Mesothelial cell of epicardium (in vitro differentiated cells): ENCODE measurements at regions not wholly inside any gene's neighbourhood (a gene's known extent, or its start where the extent isn't known, plus 50 kb on each side); places are given as distances from the start of the nearest gene placed in this dataset.

ENCODE experiments used
- DNase-seq, 2 experiments: peaks; one replicate each; pipeline ENCODE4 v3.0.0; 2021; ENCODE audit warnings: low spot score in 2 of 2; ENCODE audit not compliant: unreplicated experiment in 2 of 2
- H3K27ac Mint-ChIP-seq: 2 replicates; pipeline ENCODE4 v1.8.0; 2021; ENCODE audit warnings: mixed read lengths
- H3K27me3 Mint-ChIP-seq: 2 replicates; pipeline ENCODE4 v1.8.0; 2021; ENCODE audit warnings: low read depth, mixed read lengths
- H3K36me3 Mint-ChIP-seq: 2 replicates; pipeline ENCODE4 v1.8.0; 2021; ENCODE audit warnings: mixed read lengths
- H3K4me1 Mint-ChIP-seq: 2 replicates; pipeline ENCODE4 v1.8.0; 2021; ENCODE audit warnings: mixed read lengths
- H3K4me3 Mint-ChIP-seq: 2 replicates; pipeline ENCODE4 v1.8.0; 2021; ENCODE audit warnings: mild to moderate bottlenecking, moderate library complexity, mixed read lengths
- H3K9me3 Mint-ChIP-seq: 2 replicates; pipeline ENCODE4 v1.8.0; 2021; ENCODE audit warnings: mixed read lengths
- CTCF ChIP-seq: fragments of 200-600 bp; sonication (generic); IDR thresholded peaks from one replicate; pipeline ENCODE4 v1.5.0; 2021; ENCODE audit warnings: antibody characterized with exemption; ENCODE audit not compliant: unreplicated experiment

GRCh38 chr5:52685566-52685965, 102.2 kb upstream of the ITGA1 start:
- H3K9me3 Mint-ChIP-seq = peaks cover 8% of the 10 kb centered on the region
- H3K4me3 Mint-ChIP-seq = no peak overlapping the region
- TF ChIP-seq CTCF = no peak
- peaks cover 6% of the 10 kb centered on the region for H3K4me1 Mint-ChIP-seq
- no peak overlapping the region for H3K27ac Mint-ChIP-seq
- no peaks in the 10 kb centered on the region for H3K36me3 Mint-ChIP-seq
- no peak for DNase-seq
- H3K27me3 Mint-ChIP-seq = no peaks in the 10 kb centered on the region

- H3K9me3 Mint-ChIP-seq = peaks cover 5% of the 10 kb centered on the region
- no peaks in the 10 kb centered on the region for H3K36me3 Mint-ChIP-seq
- H3K4me1 Mint-ChIP-seq = peaks cover 10% of the 10 kb centered on the region
- H3K27me3 Mint-ChIP-seq = no peaks in the 10 kb centered on the region
- no peak for TF ChIP-seq CTCF
- no peak overlapping the region for H3K27ac Mint-ChIP-seq
- no peak overlapping the region for H3K4me3 Mint-ChIP-seq
- no peak for DNase-seq
These were observed 101.7 kb upstream of the ITGA1 start for GRCh38 chr5:52685971-52686370.

- Mint-ChIP-seq H3K4me3 (no peak overlapping the region), H3K27ac (peak overlapping the region; percentile 83), H3K36me3 (no peaks in the 10 kb centered on the region), H3K9me3 (no peaks in the 10 kb centered on the region), H3K27me3 (no peaks in the 10 kb centered on the region), H3K4me1 (peaks cover 29% of the 10 kb centered on the region)
- DNase-seq = no peak
- TF ChIP-seq CTCF = no peak
These were observed 97.4 kb upstream of the ITGA1 start for GRCh38 chr5:52690236-52690768.

GRCh38 chr5:52692039-52692438, 95.7 kb upstream of the ITGA1 start:
- Mint-ChIP-seq H3K9me3 (no peaks in the 10 kb centered on the region), H3K27ac (peak overlapping the region; percentile 63), H3K27me3 (no peaks in the 10 kb centered on the region), H3K4me3 (no peak overlapping the region), H3K4me1 (peaks cover 29% of the 10 kb centered on the region), H3K36me3 (no peaks in the 10 kb centered on the region)
- DNase-seq = no peak
- no peak for TF ChIP-seq CTCF

GRCh38 chr5:52692606-52693005, 95.1 kb upstream of the ITGA1 start:
- peaks cover 29% of the 10 kb centered on the region for H3K4me1 Mint-ChIP-seq
- H3K27ac Mint-ChIP-seq = peak overlapping the region; percentile 17
- H3K9me3 Mint-ChIP-seq = no peaks in the 10 kb centered on the region
- no peaks in the 10 kb centered on the region for H3K36me3 Mint-ChIP-seq
- no peak for DNase-seq
- H3K27me3 Mint-ChIP-seq = no peaks in the 10 kb centered on the region
- H3K4me3 Mint-ChIP-seq = no peak overlapping the region
- no peak for TF ChIP-seq CTCF

- no peaks in the 10 kb centered on the region for H3K36me3 Mint-ChIP-seq
- H3K27ac Mint-ChIP-seq = no peak overlapping the region
- DNase-seq = no peak
- H3K4me1 Mint-ChIP-seq = peaks cover 29% of the 10 kb centered on the region
- H3K4me3 Mint-ChIP-seq = no peak overlapping the region
- H3K27me3 Mint-ChIP-seq = no peaks in the 10 kb centered on the region
- TF ChIP-seq CTCF = peak; percentile 20
- H3K9me3 Mint-ChIP-seq = no peaks in the 10 kb centered on the region
These were observed 94.4 kb upstream of the ITGA1 start for GRCh38 chr5:52693280-52693679.
